Astrocyte of the cerebellum (primary cell): ENCODE measurements at regions not wholly inside any gene's neighbourhood (a gene's known extent, or its start where the extent isn't known, plus 50 kb on each side); places are given as distances from the start of the nearest gene placed in this dataset.

Experiments
- DNase-seq: peaks from one replicate; pipeline ENCODE4 v3.0.0-alpha.2; 2011; ENCODE audit warnings: low read depth
- H3K4me3 ChIP-seq: 2 replicates; pipeline ENCODE4 v1.5.1; 2011; ENCODE audit warnings: mild to moderate bottlenecking, low read depth, low read length, moderate library complexity
- in situ Hi-C: cut with HindIII; loops from 2 replicates; pipeline ENCODE4 v1.10.0; 2017; ENCODE audit warnings: low sequenced_read_pairs
- TF ChIP-seq, protein P1 (sequence below): IDR thresholded peaks from 2 replicates; pipeline ENCODE4 v1.5.1; 2012; ENCODE audit warnings: low read length, low read depth, moderate library complexity, mild to moderate bottlenecking; ENCODE audit errors: missing control alignments

DNA sequence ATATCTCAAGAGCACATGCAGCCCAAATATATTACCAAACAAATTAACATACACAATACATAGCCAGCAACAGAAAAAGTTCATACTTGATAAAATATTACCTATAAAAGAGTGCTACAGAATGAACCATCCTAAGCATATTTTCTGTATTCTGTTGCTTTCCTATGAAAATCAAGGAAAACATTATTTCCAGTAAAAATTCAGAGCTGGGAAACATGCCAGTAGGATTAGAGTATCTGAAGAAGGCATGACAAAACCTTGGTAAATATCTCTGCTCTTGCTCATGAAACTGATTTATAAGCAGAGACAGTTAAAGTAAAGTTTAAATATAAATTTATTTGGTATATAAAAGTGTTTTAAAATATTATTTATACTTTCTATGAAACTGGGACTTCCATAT is 599.7 kb downstream of the ARAP2 start:
- in situ Hi-C loops: no loop called here
- DNase-seq: no peak
- TF ChIP-seq, protein P1, sequence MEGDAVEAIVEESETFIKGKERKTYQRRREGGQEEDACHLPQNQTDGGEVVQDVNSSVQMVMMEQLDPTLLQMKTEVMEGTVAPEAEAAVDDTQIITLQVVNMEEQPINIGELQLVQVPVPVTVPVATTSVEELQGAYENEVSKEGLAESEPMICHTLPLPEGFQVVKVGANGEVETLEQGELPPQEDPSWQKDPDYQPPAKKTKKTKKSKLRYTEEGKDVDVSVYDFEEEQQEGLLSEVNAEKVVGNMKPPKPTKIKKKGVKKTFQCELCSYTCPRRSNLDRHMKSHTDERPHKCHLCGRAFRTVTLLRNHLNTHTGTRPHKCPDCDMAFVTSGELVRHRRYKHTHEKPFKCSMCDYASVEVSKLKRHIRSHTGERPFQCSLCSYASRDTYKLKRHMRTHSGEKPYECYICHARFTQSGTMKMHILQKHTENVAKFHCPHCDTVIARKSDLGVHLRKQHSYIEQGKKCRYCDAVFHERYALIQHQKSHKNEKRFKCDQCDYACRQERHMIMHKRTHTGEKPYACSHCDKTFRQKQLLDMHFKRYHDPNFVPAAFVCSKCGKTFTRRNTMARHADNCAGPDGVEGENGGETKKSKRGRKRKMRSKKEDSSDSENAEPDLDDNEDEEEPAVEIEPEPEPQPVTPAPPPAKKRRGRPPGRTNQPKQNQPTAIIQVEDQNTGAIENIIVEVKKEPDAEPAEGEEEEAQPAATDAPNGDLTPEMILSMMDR: no peak
- no peak overlapping the region for H3K4me3 ChIP-seq

DNA sequence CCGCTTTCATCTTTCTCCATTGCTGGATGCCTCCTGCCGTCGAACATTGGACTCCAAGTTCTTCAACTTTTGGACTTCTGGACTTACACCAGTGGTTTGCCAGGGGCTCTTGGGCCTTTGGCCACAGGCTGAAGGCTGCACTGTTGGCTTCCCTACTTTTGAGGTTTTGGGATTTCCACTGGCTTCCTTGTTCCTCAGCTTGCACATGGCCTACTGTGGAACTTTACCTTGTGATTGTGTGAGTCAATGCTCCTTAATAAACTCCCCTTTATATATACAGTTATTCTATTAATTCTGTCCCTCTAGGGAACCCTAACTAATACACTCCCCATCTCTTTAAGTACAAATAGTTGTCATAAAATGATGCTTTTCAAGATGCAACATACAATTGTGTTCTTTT is 595.3 kb downstream of the ARAP2 start:
- H3K4me3 ChIP-seq: no peak overlapping the region
- in situ Hi-C loops: no loop called here
- TF ChIP-seq, protein P1: no peak
- no peak for DNase-seq

DNA sequence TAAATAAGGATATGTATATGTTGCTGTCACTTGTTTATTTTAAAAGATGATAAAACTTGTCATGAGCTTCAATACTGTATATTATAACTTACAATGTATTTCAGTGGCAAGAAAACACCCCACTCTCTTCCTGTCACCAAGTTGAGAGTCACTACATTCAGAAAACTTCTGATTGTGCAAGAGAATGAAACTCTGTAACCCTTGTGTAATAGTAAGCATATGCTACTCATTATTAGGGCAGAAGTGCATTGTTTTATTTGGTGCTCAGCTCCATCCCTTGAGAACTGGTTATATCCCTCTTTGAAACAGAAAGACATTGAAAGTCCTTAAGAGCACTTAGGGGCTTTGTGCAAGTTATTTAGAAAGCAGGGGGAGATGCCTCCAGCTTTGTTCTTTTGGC is 594.5 kb downstream of the ARAP2 start:
- TF ChIP-seq, protein P1: no peak

DNA sequence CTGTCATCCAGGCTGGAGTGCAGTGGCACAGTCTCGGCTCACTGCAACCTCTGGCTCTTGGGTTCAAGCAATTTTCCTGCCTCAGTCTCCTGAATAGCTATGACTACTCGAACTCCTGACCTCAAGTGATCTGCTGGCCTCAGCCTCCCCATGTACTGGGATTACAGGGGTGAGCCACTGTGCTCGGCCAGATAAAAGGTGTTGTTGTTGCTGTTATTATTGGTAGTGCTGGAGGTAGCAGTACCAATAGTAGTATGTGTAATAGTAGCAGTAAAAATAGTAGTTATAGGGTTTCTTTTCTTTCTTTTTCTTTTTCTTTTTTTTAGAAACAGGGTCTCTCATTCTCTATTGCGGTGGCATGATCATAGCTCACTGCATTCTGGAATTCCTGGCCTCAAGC is 592.1 kb downstream of the ARAP2 start:
- in situ Hi-C loops: no loop called here
- no peak for DNase-seq
- TF ChIP-seq, protein P1: no peak
- no peak overlapping the region for H3K4me3 ChIP-seq

More for the DNA sequence above, 594.5 kb downstream of the ARAP2 start:
- DNase-seq: no peak
- H3K4me3 ChIP-seq: no peak overlapping the region
- in situ Hi-C loops: no loop called here

DNA sequence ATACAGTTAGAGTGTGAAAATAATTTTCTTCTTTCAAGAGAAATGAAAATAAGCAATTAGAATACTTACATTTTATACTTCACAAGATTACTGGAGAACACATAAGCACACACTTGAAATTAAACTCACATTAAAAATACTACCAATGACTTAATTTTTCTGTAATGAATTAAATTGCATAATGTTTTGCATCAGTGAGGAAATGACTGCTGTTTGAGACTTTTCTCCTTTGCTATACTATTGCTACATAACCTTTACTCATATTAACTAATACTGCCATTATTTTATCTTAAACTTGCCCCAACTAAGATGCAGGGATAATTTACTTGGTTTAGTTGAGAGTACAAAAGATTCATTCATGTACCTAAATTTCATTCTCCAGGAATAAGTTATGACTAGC is 590.9 kb downstream of the ARAP2 start:
- TF ChIP-seq, protein P1: no peak
- no peak for DNase-seq
- no peak overlapping the region for H3K4me3 ChIP-seq
- in situ Hi-C loops: no loop called here

DNA sequence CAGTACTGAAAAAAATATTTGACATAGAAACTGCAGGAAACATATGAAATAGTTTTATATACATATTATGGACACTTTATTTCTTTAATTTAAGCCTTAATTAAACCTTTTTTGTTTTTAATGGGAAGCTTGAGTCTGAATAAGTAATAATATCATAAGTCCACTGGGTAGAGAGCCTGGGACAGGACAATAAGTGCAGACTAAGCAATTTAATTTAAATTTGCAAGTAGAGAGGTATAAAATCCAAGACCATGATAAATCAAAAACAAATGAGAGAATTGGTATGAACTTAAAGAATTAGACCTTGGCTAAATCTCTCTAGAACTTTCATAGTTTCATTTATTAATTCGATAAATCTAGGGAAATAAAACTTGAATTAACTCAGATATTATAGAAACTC is 571.2 kb downstream of the ARAP2 start:
- DNase-seq: no peak

DNA sequence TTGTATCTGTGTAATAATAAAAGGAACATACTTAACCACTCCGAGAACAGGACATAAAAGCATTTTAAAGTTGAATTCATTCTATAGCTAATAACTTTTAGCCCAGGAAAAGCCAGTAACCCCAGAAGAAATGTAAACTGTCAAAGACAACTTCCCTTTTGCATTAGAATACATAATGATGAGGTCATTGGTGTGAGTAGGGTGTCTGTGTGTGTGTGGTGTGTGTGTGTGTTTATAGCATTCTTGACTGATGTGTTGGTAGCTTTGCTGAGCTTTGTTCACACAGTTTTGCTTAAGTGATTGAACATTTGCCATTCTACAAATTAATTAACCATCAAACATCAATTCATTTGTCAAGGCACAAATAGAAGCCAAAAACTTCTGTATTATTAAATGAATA is 559.6 kb downstream of the ARAP2 start:
- TF ChIP-seq, protein P1: no peak
- in situ Hi-C loops: no loop called here
- no peak for DNase-seq
- H3K4me3 ChIP-seq: no peak overlapping the region

More for the DNA sequence above, 571.2 kb downstream of the ARAP2 start:
- H3K4me3 ChIP-seq: no peak overlapping the region
- TF ChIP-seq, protein P1: no peak
- in situ Hi-C loops: no loop called here
